GM18502 (cell line): ENCODE measurements at regions not wholly inside any gene's neighbourhood (a gene's known extent, or its start where the extent isn't known, plus 50 kb on each side); places are given as distances from the start of the nearest gene placed in this dataset.
"Not testable (repeated sequence)": the region's sequence is repeated elsewhere in the genome, so short reads cannot be mapped to it uniquely, and the experiment has no call there.

Source experiments
- ATAC-seq: cut with Tn5 transposase; IDR thresholded peaks from one replicate; pipeline ENCODE4 v1.9.1; 2021; ENCODE audit warnings: mild to moderate bottlenecking; ENCODE audit not compliant: unreplicated experiment, poor library complexity

- no peak for ATAC-seq
Observed at GRCh38 chr4:188429965-188430364, 290.7 kb downstream of the TRIML1 start.

DNA sequence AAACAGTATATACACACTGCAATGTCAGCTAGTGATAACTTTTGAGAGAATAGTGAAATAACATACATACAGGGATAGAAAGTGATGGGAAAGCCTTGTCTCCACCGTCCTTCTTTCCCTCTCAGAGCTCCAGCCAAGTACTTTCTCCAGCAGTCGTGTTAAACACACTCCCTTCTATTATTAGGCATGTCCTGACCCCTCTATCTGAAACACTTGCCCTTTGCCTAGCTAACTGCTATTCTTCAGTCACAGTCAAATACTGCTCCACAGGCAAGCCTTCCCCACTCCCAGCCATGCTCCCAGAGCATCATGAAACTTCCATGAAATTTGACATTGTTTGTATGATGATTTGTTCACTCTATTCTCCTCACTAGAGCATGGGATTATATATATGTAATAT is 291.1 kb downstream of the TRIML1 start:
- no peak for ATAC-seq

- ATAC-seq = no peak
Observed at GRCh38 chr4:188432328-188432727, 293.1 kb downstream of the TRIML1 start.

DNA sequence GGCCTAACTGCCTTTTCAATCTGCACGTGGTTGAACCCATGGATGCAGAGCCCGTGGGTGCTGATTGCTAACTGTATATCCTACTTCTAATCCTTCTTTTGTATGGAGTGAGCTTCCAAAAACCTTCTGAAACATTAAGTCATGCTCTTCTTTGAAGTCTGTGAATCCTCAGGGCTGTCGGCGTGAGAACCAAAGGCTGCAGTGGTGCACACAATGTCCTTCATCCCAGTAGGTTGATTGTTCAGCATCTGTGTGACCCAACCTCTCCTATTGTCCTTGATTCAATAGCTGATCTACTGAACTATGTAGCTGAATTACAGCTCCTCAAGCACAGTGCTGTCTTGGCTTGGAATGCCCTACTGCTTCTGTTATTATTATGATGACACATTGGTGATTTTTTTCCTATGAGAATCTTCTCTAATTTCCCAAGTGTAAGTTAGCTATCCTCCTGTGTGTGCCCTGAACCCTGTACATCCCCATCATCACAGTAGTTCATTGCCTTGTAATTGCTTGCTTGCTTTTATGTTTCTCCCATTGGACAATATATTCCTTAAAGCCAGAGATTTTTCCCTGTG is 294.6 kb downstream of the TRIML1 start:
- no peak for ATAC-seq

DNA sequence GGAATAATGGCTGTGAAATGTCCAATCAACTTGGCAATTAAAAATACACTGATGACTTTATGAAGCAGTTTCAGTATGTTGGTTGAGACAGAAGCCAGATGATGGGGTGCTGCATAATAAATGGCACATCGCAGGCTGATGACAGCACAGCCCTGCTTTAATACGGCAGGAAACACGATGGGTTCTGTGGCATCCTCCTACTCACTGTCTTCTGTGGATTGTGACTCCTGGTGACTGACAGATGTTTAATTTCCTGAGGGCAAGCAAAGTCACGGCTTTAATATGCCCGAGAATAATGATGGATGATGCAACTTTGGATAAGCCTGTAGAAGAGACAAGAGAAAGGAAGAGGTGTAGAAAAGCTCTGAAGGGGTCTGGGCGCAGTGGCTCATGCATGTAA is 295.4 kb downstream of the TRIML1 start:
- no peak for ATAC-seq

DNA sequence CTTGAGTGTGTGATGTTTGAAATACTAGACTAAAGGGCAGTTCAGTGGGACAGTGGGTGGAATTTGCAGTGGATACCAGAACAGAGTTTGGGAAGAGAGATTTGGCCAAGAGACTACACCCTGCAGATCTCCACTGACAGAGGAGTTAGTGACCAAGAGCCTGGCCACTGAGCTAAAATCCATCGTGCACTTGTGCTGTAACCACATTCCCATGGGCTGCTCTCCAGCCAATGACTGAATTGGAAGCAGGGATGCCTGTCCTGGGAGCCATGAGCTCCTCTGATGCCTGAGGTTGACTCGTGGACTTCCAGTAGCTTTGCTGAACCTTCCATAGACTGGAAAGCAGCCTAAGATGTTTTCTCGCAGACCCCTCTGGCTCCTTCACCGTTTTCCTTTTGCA is 296.1 kb downstream of the TRIML1 start:
- ATAC-seq = no peak

DNA sequence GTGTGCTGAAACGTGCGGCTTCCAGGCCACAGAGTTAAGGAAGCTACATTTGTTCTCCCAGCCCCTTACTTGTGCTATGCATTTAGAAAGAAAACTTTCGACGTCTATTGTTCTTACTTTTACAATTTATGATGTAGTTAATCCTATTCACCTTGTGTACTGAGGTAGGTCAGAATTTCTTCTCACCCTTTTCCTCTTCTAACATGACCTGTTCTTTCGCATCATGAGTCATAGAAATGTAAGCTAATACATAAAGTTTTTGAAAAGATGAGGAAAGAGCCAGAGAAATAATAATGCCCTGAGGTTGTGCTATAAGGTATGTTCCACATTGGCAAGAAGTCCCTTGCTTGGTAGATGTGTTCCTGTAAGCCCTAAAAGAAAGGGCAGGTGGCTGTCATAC is 298.3 kb downstream of the TRIML1 start:
- no peak for ATAC-seq

DNA sequence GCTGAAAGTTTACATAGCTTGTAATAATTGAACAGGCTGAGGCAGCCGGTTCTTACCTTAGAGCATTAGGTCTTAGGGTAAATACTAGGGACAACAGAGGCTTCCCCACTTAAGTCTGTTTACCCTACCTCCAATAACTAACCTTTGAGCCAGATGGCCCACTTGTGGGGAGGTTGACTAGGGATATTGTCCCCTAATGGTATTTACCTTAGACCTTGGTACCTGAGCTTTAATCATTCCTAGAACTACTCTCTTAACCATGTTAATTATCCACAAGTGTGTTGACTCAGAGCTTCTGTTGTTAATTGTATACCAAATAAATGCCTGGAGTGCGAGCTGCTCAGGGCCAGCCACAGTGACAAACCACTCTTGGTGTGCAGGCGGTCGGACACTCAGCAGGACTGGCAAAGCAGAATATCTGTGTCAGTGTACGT is 299.2 kb downstream of the TRIML1 start:
- not testable (repeated sequence) for ATAC-seq

DNA sequence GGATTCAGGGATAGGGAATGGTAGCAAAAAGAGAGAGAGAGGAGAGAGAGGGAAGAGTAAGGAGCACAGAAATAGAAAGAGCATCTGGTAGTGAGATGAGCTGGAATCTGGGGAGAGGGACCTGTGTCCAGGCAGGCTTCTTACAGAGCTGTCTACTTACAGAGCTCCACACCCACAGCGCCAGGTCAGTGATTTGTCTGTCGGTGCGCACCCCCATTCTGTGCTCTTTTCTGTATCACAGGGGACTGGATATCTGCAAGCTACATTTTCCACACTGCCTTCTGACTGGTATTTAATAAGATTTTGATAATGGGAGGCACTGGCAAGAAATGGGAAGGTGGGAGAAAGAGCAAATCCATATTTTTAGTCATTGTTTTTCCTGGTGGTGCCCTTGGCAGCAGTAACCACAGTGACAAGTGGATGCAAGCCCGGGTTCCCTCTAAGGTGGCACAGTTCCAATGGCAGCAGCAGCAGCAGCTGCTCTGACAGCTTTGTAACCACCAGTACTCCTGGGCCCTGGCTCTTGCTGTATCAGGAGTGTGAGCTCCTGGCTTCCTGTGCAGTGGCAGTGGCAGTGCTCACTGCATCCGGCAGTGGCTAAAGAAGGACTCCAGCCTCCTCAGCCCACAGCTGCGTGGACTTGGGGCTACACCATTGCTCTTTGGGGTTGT is 300.5 kb downstream of the TRIML1 start:
- no peak for ATAC-seq

DNA sequence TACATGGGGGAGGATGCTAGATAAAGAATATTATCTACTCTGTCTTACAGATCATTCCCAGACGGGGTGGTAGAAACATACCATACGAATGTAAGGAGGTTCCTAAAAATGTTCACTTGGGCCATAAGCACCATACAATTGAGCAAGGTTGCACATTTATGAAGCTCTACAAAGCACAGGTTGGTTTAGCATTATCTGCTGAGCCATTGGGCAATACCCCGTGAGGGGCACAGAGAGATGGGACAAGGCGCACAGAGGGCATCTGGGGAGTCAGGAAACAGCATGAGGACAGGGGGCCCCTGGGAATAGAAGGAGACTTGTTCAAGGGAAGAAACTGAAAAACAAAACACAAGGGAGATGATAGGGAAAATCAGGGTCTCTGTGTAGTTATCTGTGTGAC is 305.3 kb downstream of the TRIML1 start:
- no peak for ATAC-seq

DNA sequence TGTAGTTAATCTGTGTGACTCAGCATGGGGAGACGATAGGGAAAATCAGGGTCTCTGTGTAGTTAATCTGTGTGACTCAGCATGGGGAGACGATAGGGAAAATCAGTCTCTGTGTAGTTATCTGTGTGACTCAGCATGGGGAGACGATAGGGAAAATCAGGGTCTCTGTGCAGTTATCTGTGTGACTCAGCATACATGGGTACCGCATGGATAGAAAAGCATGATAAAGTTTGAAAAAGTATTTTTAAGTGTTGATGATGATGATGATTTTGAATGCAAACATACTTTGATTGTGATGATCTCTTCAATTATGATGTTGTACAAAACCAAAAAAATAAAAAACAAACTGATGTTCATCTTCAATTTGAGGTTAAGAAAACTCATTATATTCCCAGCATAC is 309.8 kb downstream of the TRIML1 start:
- not testable (repeated sequence) for ATAC-seq

GRCh38 chr4:188450571-188450970 is 311.3 kb downstream of the TRIML1 start:
- no peak for ATAC-seq

- ATAC-seq = no peak
Observed at GRCh38 chr4:188452097-188452496, 312.9 kb downstream of the TRIML1 start.

DNA sequence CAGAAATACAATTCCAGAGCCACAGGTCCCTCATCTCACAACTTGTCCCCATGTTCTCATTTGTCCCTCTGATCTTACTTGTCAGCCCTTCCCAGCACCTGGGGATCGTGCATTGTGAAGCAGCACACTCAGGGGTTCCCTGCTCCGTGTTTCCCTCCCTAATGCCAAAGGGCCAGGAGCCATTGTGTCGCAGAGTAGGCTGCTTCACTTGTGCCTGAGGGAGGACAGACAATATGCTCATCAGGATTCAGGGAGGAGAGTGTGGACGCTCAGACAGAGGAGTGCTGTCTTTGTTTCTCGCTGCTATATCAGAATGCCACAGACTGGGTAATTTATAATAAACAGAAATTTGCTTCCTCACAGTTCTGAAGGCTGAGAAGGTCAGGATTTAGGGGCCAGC is 315.3 kb downstream of the TRIML1 start:
- no peak for ATAC-seq

DNA sequence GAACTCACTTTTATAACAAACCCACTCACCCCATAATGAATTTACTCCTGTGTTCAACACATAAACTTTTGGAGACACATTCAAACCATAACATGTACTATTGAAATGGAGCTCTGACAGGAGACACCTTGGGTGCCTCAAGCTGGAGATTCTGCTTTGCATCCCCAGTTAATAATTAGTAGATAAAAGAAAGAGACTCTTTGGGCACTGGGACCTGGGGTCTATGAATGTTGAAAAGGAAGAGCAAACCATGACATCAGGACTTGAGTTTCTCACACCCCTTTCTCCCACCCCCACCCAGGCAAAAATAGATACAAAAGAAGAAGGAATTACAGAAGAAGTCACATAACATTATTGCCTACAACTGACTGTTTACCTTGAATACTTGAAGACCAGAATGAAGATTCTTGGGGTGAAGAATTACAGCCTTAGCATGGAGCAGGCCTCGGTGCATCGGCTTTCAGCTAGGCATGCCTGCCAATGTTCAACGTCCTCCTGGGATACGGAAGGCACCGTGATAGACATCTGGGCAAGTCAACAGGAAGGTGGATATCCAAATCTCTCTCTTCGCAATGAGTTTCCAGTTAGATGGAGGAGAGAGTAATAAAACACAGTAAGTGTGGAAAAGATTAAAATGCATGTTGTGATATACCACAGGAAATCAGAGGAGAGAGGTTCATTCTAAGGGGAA is 316.0 kb downstream of the TRIML1 start:
- no peak for ATAC-seq

- ATAC-seq = no peak
Observed at GRCh38 chr4:188459381-188459780, 320.1 kb downstream of the TRIML1 start.

- no peak for ATAC-seq
Observed at GRCh38 chr4:188463909-188464308, 324.7 kb downstream of the TRIML1 start.

- ATAC-seq = no peak
Observed at GRCh38 chr4:188466001-188466400, 326.8 kb downstream of the TRIML1 start.

- ATAC-seq = no peak
Observed at GRCh38 chr4:188484256-188484655, 345.0 kb downstream of the TRIML1 start.

DNA sequence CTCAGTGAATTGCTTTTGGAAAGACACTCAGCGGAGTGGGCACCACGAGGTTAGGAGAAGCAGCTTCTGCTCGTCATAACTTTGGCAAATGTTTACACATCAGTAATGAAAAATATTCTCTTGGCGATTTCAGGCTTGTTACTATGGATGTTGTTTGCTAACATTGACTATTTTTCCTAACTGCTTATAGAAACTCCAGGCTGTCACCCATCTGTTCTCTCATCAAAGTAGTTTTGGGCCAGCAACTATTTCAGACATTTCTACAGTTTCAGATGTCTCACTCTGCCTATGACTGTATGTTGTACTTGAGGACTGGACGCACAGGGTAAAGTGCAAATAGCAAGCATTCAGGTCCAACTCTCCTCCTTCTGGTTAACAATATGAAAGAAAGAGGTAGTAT is 346.7 kb downstream of the TRIML1 start:
- ATAC-seq = no peak

DNA sequence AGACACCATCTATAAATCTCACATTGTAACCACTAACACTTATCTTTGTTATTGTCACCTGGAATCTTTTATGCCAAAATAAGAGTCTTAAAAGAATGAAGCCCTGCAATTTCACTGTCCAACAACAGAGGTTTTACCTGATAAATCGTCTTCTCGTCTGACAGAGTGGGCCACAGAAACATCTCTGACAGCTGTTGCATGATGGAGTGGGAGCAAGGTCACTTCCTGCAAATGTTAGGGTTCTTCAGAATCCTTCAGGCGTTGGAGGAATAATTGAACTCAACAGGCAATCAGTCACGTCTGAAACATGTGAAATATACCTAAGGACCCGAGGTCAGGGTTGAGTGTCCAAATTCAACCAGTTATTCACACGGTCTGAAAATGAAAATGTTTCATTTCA is 353.6 kb downstream of the TRIML1 start:
- ATAC-seq = no peak

- no peak for ATAC-seq
Observed at GRCh38 chr4:188495169-188495568, 355.9 kb downstream of the TRIML1 start.
